ENCODE measurements at regions not wholly inside any gene's neighbourhood (a gene's known extent, or its start where the extent isn't known, plus 50 kb on each side); places are given as distances from the start of the nearest gene placed in this dataset.

GRCh38 chr6:2531426-2532215, 219.1 kb downstream of the MYLK4 start:
- Histone ChIP-seq H3K27me3 (ENCODE audit: control insufficient read depth, insufficient read depth, low read length) (no peaks in the 10 kb centered on the region), H3K36me3 (ENCODE audit: control insufficient read depth, insufficient read depth, low read length) (no peaks in the 10 kb centered on the region), H3K4me3 (ENCODE audit: low read depth, low read length) (no peak overlapping the region)
- TF ChIP-seq, protein P1, sequence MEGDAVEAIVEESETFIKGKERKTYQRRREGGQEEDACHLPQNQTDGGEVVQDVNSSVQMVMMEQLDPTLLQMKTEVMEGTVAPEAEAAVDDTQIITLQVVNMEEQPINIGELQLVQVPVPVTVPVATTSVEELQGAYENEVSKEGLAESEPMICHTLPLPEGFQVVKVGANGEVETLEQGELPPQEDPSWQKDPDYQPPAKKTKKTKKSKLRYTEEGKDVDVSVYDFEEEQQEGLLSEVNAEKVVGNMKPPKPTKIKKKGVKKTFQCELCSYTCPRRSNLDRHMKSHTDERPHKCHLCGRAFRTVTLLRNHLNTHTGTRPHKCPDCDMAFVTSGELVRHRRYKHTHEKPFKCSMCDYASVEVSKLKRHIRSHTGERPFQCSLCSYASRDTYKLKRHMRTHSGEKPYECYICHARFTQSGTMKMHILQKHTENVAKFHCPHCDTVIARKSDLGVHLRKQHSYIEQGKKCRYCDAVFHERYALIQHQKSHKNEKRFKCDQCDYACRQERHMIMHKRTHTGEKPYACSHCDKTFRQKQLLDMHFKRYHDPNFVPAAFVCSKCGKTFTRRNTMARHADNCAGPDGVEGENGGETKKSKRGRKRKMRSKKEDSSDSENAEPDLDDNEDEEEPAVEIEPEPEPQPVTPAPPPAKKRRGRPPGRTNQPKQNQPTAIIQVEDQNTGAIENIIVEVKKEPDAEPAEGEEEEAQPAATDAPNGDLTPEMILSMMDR (IDR thresholded peaks at IDR 0.05; ENCODE audit: insufficient read depth, low read length, severe bottlenecking): no peak
- FAIRE-seq: peak; percentile 86
- DNase-seq (ENCODE audit: low read depth): peak; percentile 96

GRCh38 chr6:2529211-2529719, 221.5 kb downstream of the MYLK4 start:
- no peaks in the 10 kb centered on the region for H3K36me3 ChIP-seq (ENCODE audit: control insufficient read depth, insufficient read depth, low read length)
- FAIRE-seq (peak; percentile 86), DNase-seq (ENCODE audit: low read depth) (no peak)
- no peaks in the 10 kb centered on the region for H3K27me3 ChIP-seq (ENCODE audit: control insufficient read depth, insufficient read depth, low read length)
- TF ChIP-seq, protein P1 (IDR thresholded peaks at IDR 0.05; ENCODE audit: insufficient read depth, low read length, severe bottlenecking): no peak
- no peak overlapping the region for H3K4me3 ChIP-seq (ENCODE audit: low read depth, low read length)

GRCh38 chr6:2528156-2528555, 222.6 kb downstream of the MYLK4 start:
- FAIRE-seq (no peak), DNase-seq (ENCODE audit: low read depth) (no peak)
- Histone ChIP-seq H3K4me3 (ENCODE audit: low read depth, low read length) (no peak overlapping the region), H3K36me3 (ENCODE audit: control insufficient read depth, insufficient read depth, low read length) (no peaks in the 10 kb centered on the region), H3K27me3 (ENCODE audit: control insufficient read depth, insufficient read depth, low read length) (no peaks in the 10 kb centered on the region)
- TF ChIP-seq, protein P1 (IDR thresholded peaks at IDR 0.05; ENCODE audit: insufficient read depth, low read length, severe bottlenecking): no peak

DNA sequence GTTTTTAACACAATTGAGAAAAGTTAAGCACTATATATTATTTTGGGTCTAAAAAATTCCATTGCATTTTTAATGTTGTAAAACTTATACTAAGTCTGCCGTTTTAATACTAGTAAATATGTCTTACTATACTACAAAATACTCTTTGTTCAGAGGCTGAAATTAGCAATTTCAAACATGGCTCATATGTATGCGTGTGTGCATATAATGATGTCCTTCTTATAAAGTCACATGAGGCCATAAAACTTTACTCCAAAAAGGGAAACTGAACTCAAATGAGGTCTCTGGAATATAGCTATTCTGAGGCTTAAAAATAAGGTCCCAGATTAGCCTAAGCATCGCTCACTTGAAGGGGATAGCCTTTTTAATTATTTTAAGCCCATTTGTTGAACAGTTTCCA, 224.0 kb downstream of the MYLK4 start:
- TF ChIP-seq, protein P1 (IDR thresholded peaks at IDR 0.05; ENCODE audit: insufficient read depth, low read length, severe bottlenecking): no peak
- H3K4me3 ChIP-seq (ENCODE audit: low read depth, low read length): no peak overlapping the region
- DNase-seq (ENCODE audit: low read depth) (no peak), FAIRE-seq (no peak)
- no peaks in the 10 kb centered on the region for H3K36me3 ChIP-seq (ENCODE audit: control insufficient read depth, insufficient read depth, low read length)
- no peaks in the 10 kb centered on the region for H3K27me3 ChIP-seq (ENCODE audit: control insufficient read depth, insufficient read depth, low read length)

DNA sequence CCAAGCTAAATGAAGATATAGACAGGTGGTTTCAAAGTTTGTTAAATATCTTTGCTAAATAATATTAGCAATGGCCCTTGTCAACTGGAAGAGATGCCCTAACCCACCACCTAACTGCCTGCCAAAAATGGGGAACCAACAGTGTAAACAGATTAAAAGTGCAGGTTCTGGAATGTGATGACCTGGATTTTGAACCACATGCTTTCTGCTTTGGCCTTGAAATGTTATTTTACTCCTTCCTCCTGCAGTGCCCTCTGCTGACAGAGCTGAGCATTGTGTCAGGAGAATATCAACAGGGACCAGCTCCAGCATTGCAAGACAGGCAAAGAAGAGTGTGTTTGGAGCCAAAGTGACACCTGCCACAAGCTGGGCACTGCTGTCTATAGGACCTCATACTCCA, 226.6 kb downstream of the MYLK4 start:
- TF ChIP-seq, protein P1 (IDR thresholded peaks at IDR 0.05; ENCODE audit: insufficient read depth, low read length, severe bottlenecking): no peak
- no peak for DNase-seq (ENCODE audit: low read depth)
- Histone ChIP-seq H3K4me3 (ENCODE audit: low read depth, low read length) (no peak overlapping the region), H3K36me3 (ENCODE audit: control insufficient read depth, insufficient read depth, low read length) (no peaks in the 10 kb centered on the region), H3K27me3 (ENCODE audit: control insufficient read depth, insufficient read depth, low read length) (no peaks in the 10 kb centered on the region)
- FAIRE-seq: no peak
